Limb (tissue), 2 donors: ENCODE measurements at regions not wholly inside any gene's neighbourhood (a gene's known extent, or its start where the extent isn't known, plus 50 kb on each side); places are given as distances from the start of the nearest gene placed in this dataset.
"Not testable (repeated sequence)": the region's sequence is repeated elsewhere in the genome, so short reads cannot be mapped to it uniquely, and the experiment has no call there.

ENCODE experiments used
- DNase-seq, 2 donors: peaks; one replicate each; pipeline ENCODE4 v3.0.0-alpha.2; 2016; ENCODE audit errors: extremely low spot score in 2 of 2

- DNase-seq, result no peak
Measured at GRCh38 chr7:65254061-65254460, 119.6 kb upstream of the ZNF92 start.

- DNase-seq, result peak; percentile 22 to 76
Measured at GRCh38 chr7:65251851-65252620, 121.6 kb upstream of the ZNF92 start.

GRCh38 chr7:65250697-65251395, 122.8 kb upstream of the ZNF92 start:
- no peak for DNase-seq

- DNase-seq, result no peak
Measured at GRCh38 chr7:65250216-65250615, 123.4 kb upstream of the ZNF92 start.

GRCh38 chr7:65247491-65247890, 126.2 kb upstream of the ZNF92 start:
- DNase-seq, result no peak

- DNase-seq, result peak in 1 of 2 donors; percentile 73
Measured at GRCh38 chr7:65239707-65240352, 133.8 kb upstream of the ZNF92 start.

- no peak for DNase-seq
Measured at GRCh38 chr7:65239324-65239706, 134.3 kb upstream of the ZNF92 start.

GRCh38 chr7:65238785-65239184, 134.9 kb upstream of the ZNF92 start:
- no peak for DNase-seq

- DNase-seq, result no peak
Measured at GRCh38 chr7:65235586-65235985, 138.1 kb upstream of the ZNF92 start.

- no peak for DNase-seq
Measured at GRCh38 chr7:65233409-65234034, 140.1 kb upstream of the ZNF92 start.

- no peak for DNase-seq
Measured at GRCh38 chr7:65230231-65230630, 143.4 kb upstream of the ZNF92 start.

GRCh38 chr7:65225422-65226006, 148.1 kb upstream of the ZNF92 start:
- no peak for DNase-seq

GRCh38 chr7:65222655-65223054, 151.0 kb upstream of the ZNF92 start:
- no peak for DNase-seq

- no peak for DNase-seq
Measured at GRCh38 chr7:65221683-65222082, 152.0 kb upstream of the ZNF92 start.

- no peak for DNase-seq
Measured at GRCh38 chr7:65219623-65220022, 154.0 kb upstream of the ZNF92 start.

- DNase-seq, result peak in 1 of 2 donors; percentile 51
Measured at GRCh38 chr7:65216469-65216868, 157.2 kb upstream of the ZNF92 start.

- not testable (repeated sequence) for DNase-seq
Measured at GRCh38 chr7:65213260-65213659, 160.4 kb upstream of the ZNF92 start.

GRCh38 chr7:65199221-65199620, 174.4 kb upstream of the ZNF92 start:
- DNase-seq, result not testable (repeated sequence)

- not testable (repeated sequence) for DNase-seq
Measured at GRCh38 chr7:65193334-65194058, 180.2 kb upstream of the ZNF92 start.

- DNase-seq, result not testable (repeated sequence)
Measured at GRCh38 chr7:65177041-65177440, 170.6 kb upstream of the ERV3-1 start.

GRCh38 chr7:65150105-65150504, 143.6 kb upstream of the ERV3-1 start:
- DNase-seq, result not testable (repeated sequence)
